KMS-11 (cell line): ENCODE measurements at regions not wholly inside any gene's neighbourhood (a gene's known extent, or its start where the extent isn't known, plus 50 kb on each side); places are given as distances from the start of the nearest gene placed in this dataset.

Source experiments
- H2AFZ ChIP-seq: fragments of 200-600 bp; sonication (generic); 2 replicates; pipeline ENCODE4 v1.6.1; 2016; ENCODE audit warnings: antibody characterized with exemption, mixed run types, low read depth
- H3K27ac ChIP-seq: fragments of 200-600 bp; sonication (generic); 2 replicates; pipeline ENCODE4 v1.6.1; 2016; ENCODE audit warnings: mild to moderate bottlenecking, mixed run types
- H3K27me3 ChIP-seq: fragments of 200-600 bp; sonication (generic); 2 replicates; pipeline ENCODE4 v1.6.1; 2017; ENCODE audit warnings: mild to moderate bottlenecking, low read depth, mixed run types, moderate library complexity; ENCODE audit not compliant: insufficient read depth
- H3K36me3 ChIP-seq: fragments of 200-600 bp; sonication (generic); 2 replicates; pipeline ENCODE4 v1.6.1; 2017; ENCODE audit warnings: mild to moderate bottlenecking, mixed run types; ENCODE audit not compliant: insufficient read depth
- H3K4me1 ChIP-seq: fragments of 200-600 bp; sonication (generic); 2 replicates; pipeline ENCODE4 v1.6.1; 2016; ENCODE audit warnings: mild to moderate bottlenecking, low read depth, mixed run types; ENCODE audit not compliant: poor library complexity, severe bottlenecking
- H3K4me2 ChIP-seq: fragments of 200-600 bp; sonication (generic); 2 replicates; pipeline ENCODE4 v1.7.0; 2016; ENCODE audit warnings: mild to moderate bottlenecking, mixed run types
- H3K4me3 ChIP-seq: fragments of 200-600 bp; sonication (generic); IDR thresholded peaks from 2 replicates; pipeline ENCODE4 v1.6.1; 2017; ENCODE audit warnings: low read depth, low read length, mixed read lengths; ENCODE audit not compliant: insufficient read depth
- H3K79me2 ChIP-seq: fragments of 200-600 bp; sonication (generic); 2 replicates; pipeline ENCODE4 v1.6.1; 2016; ENCODE audit warnings: low read depth, mixed run types; ENCODE audit not compliant: insufficient read depth
- H3K9ac ChIP-seq: fragments of 200-600 bp; sonication (generic); 2 replicates; pipeline ENCODE4 v1.6.1; 2016; ENCODE audit warnings: mild to moderate bottlenecking, mixed run types
- H4K20me1 ChIP-seq: fragments of 200-600 bp; sonication (generic); 2 replicates; pipeline ENCODE4 v1.6.1; 2016; ENCODE audit warnings: mild to moderate bottlenecking, mixed run types; ENCODE audit not compliant: insufficient read depth
- CTCF ChIP-seq: fragments of 200-600 bp; sonication (generic); conservative IDR thresholded peaks from 2 replicates; pipeline ENCODE4 v1.6.1; 2017; ENCODE audit warnings: low read depth, mild to moderate bottlenecking, antibody characterized with exemption, low read length, moderate library complexity, mixed read lengths

DNA sequence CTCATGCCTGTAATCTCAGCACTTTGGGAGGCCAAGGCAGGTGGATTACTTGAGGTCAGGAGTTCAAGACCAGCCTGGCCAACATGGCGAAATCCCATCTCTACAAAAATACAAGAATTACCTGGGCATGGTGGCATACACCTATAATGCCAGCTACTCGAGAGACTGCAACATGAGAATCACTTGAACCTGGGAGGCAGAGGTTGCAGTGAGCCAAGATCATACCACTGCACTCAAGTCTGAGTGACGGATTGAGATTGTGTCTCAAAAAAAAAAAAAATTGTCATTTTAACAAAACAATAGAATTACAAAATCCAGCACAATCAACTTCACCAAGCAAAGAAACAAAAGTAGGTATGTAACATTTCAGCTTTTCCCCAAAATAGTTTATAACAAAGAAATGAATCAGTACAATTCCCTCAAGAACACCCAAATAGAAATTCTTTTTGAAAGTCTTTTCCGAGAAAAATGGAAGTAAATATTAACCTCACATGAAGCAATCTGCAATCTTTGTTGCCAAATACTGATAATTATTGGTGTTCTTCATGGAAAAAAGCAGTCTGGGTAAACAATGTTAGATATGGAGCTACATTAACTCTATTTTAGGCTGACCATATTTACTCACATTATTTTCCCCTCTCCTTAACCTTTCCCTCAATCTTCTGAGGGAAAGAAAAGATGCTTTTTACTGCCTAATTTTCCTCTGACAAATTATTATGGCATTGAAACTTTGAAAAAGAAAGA lies 165.9 kb upstream of the ATF7IP start:
- Histone ChIP-seq H3K4me1 (no peaks in the 10 kb centered on the region), H3K27ac (no peak overlapping the region), H4K20me1 (no peaks in the 10 kb centered on the region), H3K4me2 (no peak overlapping the region), H3K36me3 (no peaks in the 10 kb centered on the region), H3K27me3 (no peaks in the 10 kb centered on the region), H3K9ac (no peak overlapping the region), H3K4me3 (no peak overlapping the region), H3K79me2 (no peaks in the 10 kb centered on the region), H2AFZ (no peak overlapping the region)
- no peak for TF ChIP-seq CTCF

- no peak for TF ChIP-seq CTCF
- H2AFZ ChIP-seq: no peak overlapping the region
- no peaks in the 10 kb centered on the region for H4K20me1 ChIP-seq
- no peaks in the 10 kb centered on the region for H3K27me3 ChIP-seq
- H3K36me3 ChIP-seq: no peaks in the 10 kb centered on the region
- H3K9ac ChIP-seq: no peak overlapping the region
- H3K79me2 ChIP-seq: no peaks in the 10 kb centered on the region
- no peak overlapping the region for H3K4me3 ChIP-seq
- no peak overlapping the region for H3K4me2 ChIP-seq
- H3K4me1 ChIP-seq: no peaks in the 10 kb centered on the region
- H3K27ac ChIP-seq: no peak overlapping the region
Observed at GRCh38 chr12:14200598-14200997, 164.9 kb upstream of the ATF7IP start.

DNA sequence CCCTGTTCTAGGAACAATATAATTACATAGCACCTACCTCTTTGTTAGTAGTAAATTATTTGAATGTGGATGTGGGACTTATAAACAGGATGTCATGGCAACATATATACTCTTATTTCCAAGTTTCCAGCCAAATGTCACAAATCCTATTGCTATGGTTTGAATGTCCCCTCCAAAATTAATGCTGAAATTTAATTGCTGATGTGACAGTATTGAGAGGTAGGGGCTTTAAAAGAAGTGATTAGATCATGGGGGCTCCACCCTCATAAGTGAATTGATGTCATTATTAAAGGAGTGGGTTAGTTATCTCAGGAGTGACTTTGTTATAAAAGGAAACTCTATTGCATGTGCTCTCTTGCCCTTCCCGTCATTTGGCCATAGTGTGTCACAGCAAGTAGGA lies 164.2 kb upstream of the ATF7IP start:
- Histone ChIP-seq H3K9ac (no peak overlapping the region), H4K20me1 (no peaks in the 10 kb centered on the region), H3K4me1 (no peaks in the 10 kb centered on the region), H3K36me3 (no peaks in the 10 kb centered on the region), H3K4me3 (no peak overlapping the region), H3K79me2 (no peaks in the 10 kb centered on the region), H3K27ac (no peak overlapping the region), H3K27me3 (no peaks in the 10 kb centered on the region), H2AFZ (no peak overlapping the region), H3K4me2 (no peak overlapping the region)
- TF ChIP-seq CTCF: no peak

GRCh38 chr12:14207905-14208551 lies 157.5 kb upstream of the ATF7IP start:
- H3K36me3 ChIP-seq: no peaks in the 10 kb centered on the region
- no peaks in the 10 kb centered on the region for H3K4me1 ChIP-seq
- no peak overlapping the region for H2AFZ ChIP-seq
- no peak overlapping the region for H3K4me2 ChIP-seq
- H3K79me2 ChIP-seq: no peaks in the 10 kb centered on the region
- no peak overlapping the region for H3K27ac ChIP-seq
- H4K20me1 ChIP-seq: no peaks in the 10 kb centered on the region
- no peak for TF ChIP-seq CTCF
- H3K9ac ChIP-seq: no peak overlapping the region
- H3K4me3 ChIP-seq: no peak overlapping the region
- no peaks in the 10 kb centered on the region for H3K27me3 ChIP-seq
